Heart left ventricle (tissue), 13 donors: ENCODE measurements at regions not wholly inside any gene's neighbourhood (a gene's known extent, or its start where the extent isn't known, plus 50 kb on each side); places are given as distances from the start of the nearest gene placed in this dataset.

ENCODE experiments used
- CTCF ChIP-seq, 12 donors: fragments of 200-600 bp; sonication (generic) in 4 of 12; IDR thresholded peaks; one replicate each; pipeline versions ENCODE4 v1.5.0 to v1.8.0; 2018 to 2022; ENCODE audit warnings: antibody characterized with exemption in 12 of 12, mild to moderate bottlenecking in 5 of 12
- POLR2A ChIP-seq, 2 donors: fragments of 450-650 bp; IDR thresholded peaks; one replicate each; pipeline ENCODE4 v1.6.1; 2017; ENCODE audit warnings: antibody characterized with exemption in 2 of 2, mild to moderate bottlenecking in 2 of 2, moderate library complexity in 2 of 2
- donor health status: ischemic (EF 13 %, LVEDD 7.1; RV severe dilation, severe dysfunction).
- donor health status: DM: no; HTN: yes; CAD: no.
- donor health status: DM: no; HTN: no; CAD: no.
- donor health status: ischemic (EF 25% LVEDD 6.9; RV normal size, moderate dysfunction).
- donor health status: ischemic (EF 25% LVEDD 5.7; RV mildly dilated, moderate dysfunction).
- donor health status: ischemic (EF 35%, LVEDD 5.7; RV mildly dilated, moderate dysfunction).
- donor health status: nonischemic (EF 11% LVEDD 7.7; RV severe dilation, severe dysfunction).
- donor health status: DM: yes; HTN: yes; CAD: no.
- donor health status: PGD.
- donor health status: ischemic (EF 29% LVEDD 5.4; RV normal size, mild dysfunction).
- donor health status: nonischemic (EF 23%, LVEDD 6.1; RV moderate dilation, normal function).

GRCh38 chr7:19318287-19318686 is 173.1 kb upstream of the FERD3L start:
- TF ChIP-seq POLR2A (IDR thresholded peaks at IDR 0.05) (no peak), CTCF (IDR thresholded peaks at IDR 0.05) (no peak)
